ENCODE measurements at regions not wholly inside any gene's neighbourhood (a gene's known extent, or its start where the extent isn't known, plus 50 kb on each side); places are given as distances from the start of the nearest gene placed in this dataset.

GRCh38 chr5:2310946-2311345 lies 428.2 kb upstream of the IRX4 start:
- Histone ChIP-seq H3K79me1 (ENCODE audit: low read depth, low read length) (no peaks in the 10 kb centered on the region), H3K4ac (replicated peaks; ENCODE audit: insufficient read length, low read depth, low read length) (no peak overlapping the region), H3K14ac (ENCODE audit: insufficient read length) (no peak overlapping the region), H4K8ac (ENCODE audit: extremely low read depth, insufficient read depth, low read length) (no peak overlapping the region), H3K23me2 (ENCODE audit: low read depth, low read length) (no peaks in the 10 kb centered on the region), H2BK5ac (ENCODE audit: low read depth, low read length) (no peak overlapping the region), H3K4me1 (replicated peaks in 1 of 4; ENCODE audit: control insufficient read depth in 3 of 4, insufficient read depth in 4 of 4, low read length in 3 of 4) (no peaks in the 10 kb centered on the region), H2AK5ac (ENCODE audit: low read depth, low read length) (no peak overlapping the region), H3K36me3 (ENCODE audit: control insufficient read depth in 2 of 4, insufficient read depth in 4 of 4, low read length in 3 of 4) (no peaks in the 10 kb centered on the region), H2AFZ (ENCODE audit: low read length) (no peak overlapping the region), H3K79me2 (ENCODE audit: control insufficient read depth in 1 of 2, insufficient read depth in 2 of 2, low read length in 2 of 2) (no peaks in the 10 kb centered on the region), H3K27ac (ENCODE audit: low read depth, low read length) (no peak overlapping the region), H3K27me3 (replicated peaks in 1 of 4; ENCODE audit: control insufficient read depth in 3 of 4, extremely low read depth in 1 of 4, insufficient read depth in 3 of 4, low read length in 3 of 4) (no peaks in the 10 kb centered on the region), H3K9ac (replicated peaks in 1 of 4; ENCODE audit: extremely low read depth in 1 of 4, low read depth in 3 of 4, low read length in 3 of 4) (no peak overlapping the region), H3K56ac (replicated peaks; ENCODE audit: insufficient read length, low read depth, low read length) (no peak overlapping the region), H2BK120ac (replicated peaks; ENCODE audit: low read depth, low read length) (no peak overlapping the region), H3K23ac (ENCODE audit: insufficient read length) (no peak overlapping the region), H3K4me2 (ENCODE audit: insufficient read depth in 1 of 2, low read depth in 2 of 2, low read length in 2 of 2) (no peak overlapping the region), H2BK20ac (ENCODE audit: low read length) (no peak overlapping the region), H4K91ac (replicated peaks; ENCODE audit: insufficient read length, low read length) (no peak overlapping the region), H4K5ac (ENCODE audit: insufficient read length, low read depth, low read length) (no peak overlapping the region), H3K9me3 (ENCODE audit: insufficient read depth in 2 of 2, low read depth in 1 of 2, low read length in 1 of 2) (no peaks in the 10 kb centered on the region), H2BK15ac (ENCODE audit: low read length) (no peak overlapping the region), H3K18ac (ENCODE audit: extremely low read depth, low read length) (no peak overlapping the region), H4K20me1 (replicated peaks in 1 of 2; ENCODE audit: control insufficient read depth in 1 of 2, insufficient read depth in 2 of 2, low read length in 2 of 2) (no peaks in the 10 kb centered on the region), H2BK12ac (ENCODE audit: low read depth, low read length) (no peak overlapping the region), H3K4me3 (ENCODE audit: extremely low read depth in 1 of 4, insufficient read depth in 2 of 4, low read depth in 3 of 4, low read length in 4 of 4) (no peak overlapping the region)
- FAIRE-seq = no peak
- no peak for DNase-seq (ENCODE audit: low read depth in 1 of 2, low spot score in 2 of 2)
- TF ChIP-seq POU5F1 (IDR thresholded peaks at IDR 0.05; ENCODE audit: low read depth, low read length) = no peak
- TF ChIP-seq GABPA (IDR thresholded peaks at IDR 0.05; ENCODE audit: borderline replicate concordance, insufficient read depth, low read length) = no peak
- no peak for TF ChIP-seq CHD2 (IDR thresholded peaks at IDR 0.05; ENCODE audit: low read length)
- no peak for TF ChIP-seq SRF (IDR thresholded peaks at IDR 0.05; ENCODE audit: low read depth, low read length)
- WGBS, 2 experiments (ENCODE audit: extremely low coverage in 1 of 2, insufficient coverage in 1 of 2, insufficient read length in 1 of 2, insufficient replicate concordance in 2 of 2, low coverage in 1 of 2, low lambda C conversion rate in 2 of 2, missing lambda C conversion rate in 1 of 2) = 95% methylated on average over 10 of the region's 10 CpGs; no CpG with 5 or more reads in 1 of the 2 experiments
- POLR2A ChIA-PET (ENCODE audit: partially characterized antibody) = no interaction called here
- CTCF ChIA-PET (ENCODE audit: partially characterized antibody) = interaction anchor here (1.7 kb wide), 1 partner anchor 9 kb away, joined by 9 read pairs; no protein-coding TSS in a partner anchor

Data from H1 (cell line).